ENCODE measurements at regions not wholly inside any gene's neighbourhood (a gene's known extent, or its start where the extent isn't known, plus 50 kb on each side); places are given as distances from the start of the nearest gene placed in this dataset.

GRCh38 chr12:118514297-118514696 lies 137.9 kb downstream of the SUDS3 start:
- no peak overlapping the region for H3K18ac ChIP-seq (ENCODE audit: extremely low read depth, low read length)
- 85% methylated on average over 3 of the region's 3 CpGs; no CpG with 5 or more reads in 1 of the 2 experiments for WGBS, 2 experiments (ENCODE audit: extremely low coverage in 1 of 2, insufficient coverage in 1 of 2, insufficient read length in 1 of 2, insufficient replicate concordance in 2 of 2, low coverage in 1 of 2, low lambda C conversion rate in 2 of 2, missing lambda C conversion rate in 1 of 2)
- H3K23ac ChIP-seq (ENCODE audit: insufficient read length), result no peak overlapping the region
- no peak for TF ChIP-seq TCF12 (IDR thresholded peaks at IDR 0.05; ENCODE audit: low read depth, low read length)
- TF ChIP-seq RAD21 (IDR thresholded peaks at IDR 0.05 in 1 of 2, conservative IDR thresholded peaks at IDR 0.05 in 1 of 2; ENCODE audit: low read depth in 2 of 2, low read length in 2 of 2), result no peak
- TF ChIP-seq SIX5 (IDR thresholded peaks at IDR 0.05; ENCODE audit: low read depth, low read length), result no peak
- no peak for TF ChIP-seq EP300 (IDR thresholded peaks at IDR 0.05; ENCODE audit: borderline replicate concordance in 1 of 2, low read depth in 2 of 2, low read length in 2 of 2)
- no peak overlapping the region for H3K4me2 ChIP-seq (ENCODE audit: insufficient read depth in 1 of 2, low read depth in 2 of 2, low read length in 2 of 2)
- no peaks in the 10 kb centered on the region for H3K4me1 ChIP-seq (replicated peaks in 1 of 4; ENCODE audit: control insufficient read depth in 3 of 4, insufficient read depth in 4 of 4, low read length in 3 of 4)
- H3K9me3 ChIP-seq (ENCODE audit: insufficient read depth in 2 of 2, low read depth in 1 of 2, low read length in 1 of 2), result no peaks in the 10 kb centered on the region; a peak in 1 of 4 replicates
- H3K27ac ChIP-seq (ENCODE audit: low read depth, low read length), result no peak overlapping the region
- H4K8ac ChIP-seq (ENCODE audit: extremely low read depth, insufficient read depth, low read length), result no peak overlapping the region
- H3K79me1 ChIP-seq (ENCODE audit: low read depth, low read length), result no peaks in the 10 kb centered on the region
- ChIA-PET CTCF (ENCODE audit: partially characterized antibody) (interaction anchor here (1.0 to 1.5 kb wide), 3 partner anchors 10 to 109 kb away, joined by 3 read pairs; no protein-coding TSS in a partner anchor), POLR2A (ENCODE audit: partially characterized antibody) (no interaction called here)
- H3K56ac ChIP-seq (replicated peaks; ENCODE audit: insufficient read length, low read depth, low read length), result no peak overlapping the region
- no peak overlapping the region for H4K5ac ChIP-seq (ENCODE audit: insufficient read length, low read depth, low read length)
- no peak overlapping the region for H2BK12ac ChIP-seq (ENCODE audit: low read depth, low read length)
- H2AFZ ChIP-seq (ENCODE audit: low read length), result no peak overlapping the region
- H3K9ac ChIP-seq (replicated peaks in 1 of 4; ENCODE audit: extremely low read depth in 1 of 4, low read depth in 3 of 4, low read length in 3 of 4), result no peak overlapping the region
- no peak for FAIRE-seq
- no peaks in the 10 kb centered on the region for H4K20me1 ChIP-seq (replicated peaks in 1 of 2; ENCODE audit: control insufficient read depth in 1 of 2, insufficient read depth in 2 of 2, low read length in 2 of 2)
- H2BK20ac ChIP-seq (ENCODE audit: low read length), result no peak overlapping the region
- no peak overlapping the region for H4K91ac ChIP-seq (replicated peaks; ENCODE audit: insufficient read length, low read length)
- no peaks in the 10 kb centered on the region for H3K23me2 ChIP-seq (ENCODE audit: low read depth, low read length)
- no peaks in the 10 kb centered on the region for H3K79me2 ChIP-seq (ENCODE audit: control insufficient read depth in 1 of 2, insufficient read depth in 2 of 2, low read length in 2 of 2)
- H3K4me3 ChIP-seq (ENCODE audit: extremely low read depth in 1 of 4, insufficient read depth in 2 of 4, low read depth in 3 of 4, low read length in 4 of 4), result no peak overlapping the region
- H2AK5ac ChIP-seq (ENCODE audit: low read depth, low read length), result no peak overlapping the region
- no peak overlapping the region for H2BK15ac ChIP-seq (ENCODE audit: low read length)
- no peaks in the 10 kb centered on the region for H3K27me3 ChIP-seq (replicated peaks in 1 of 4; ENCODE audit: control insufficient read depth in 3 of 4, extremely low read depth in 1 of 4, insufficient read depth in 3 of 4, low read length in 3 of 4)
- no peak overlapping the region for H2BK120ac ChIP-seq (replicated peaks; ENCODE audit: low read depth, low read length)
- H3K14ac ChIP-seq (ENCODE audit: insufficient read length), result no peak overlapping the region
- H3K4ac ChIP-seq (replicated peaks; ENCODE audit: insufficient read length, low read depth, low read length), result no peak overlapping the region
- H3K36me3 ChIP-seq (ENCODE audit: control insufficient read depth in 2 of 4, insufficient read depth in 4 of 4, low read length in 3 of 4), result no peaks in the 10 kb centered on the region
- no peak for DNase-seq (ENCODE audit: low read depth in 1 of 2, low spot score in 2 of 2)
- no peak overlapping the region for H2BK5ac ChIP-seq (ENCODE audit: low read depth, low read length)
